ENCODE measurements at regions not wholly inside any gene's neighbourhood (a gene's known extent, or its start where the extent isn't known, plus 50 kb on each side); places are given as distances from the start of the nearest gene placed in this dataset.
"Not testable (repeated sequence)": the region's sequence is repeated elsewhere in the genome, so short reads cannot be mapped to it uniquely, and the experiment has no call there.

- not testable (repeated sequence) for H3K27me3 Mint-ChIP-seq, H3K4me3 Mint-ChIP-seq, DNase-seq, H3K27ac Mint-ChIP-seq
- H3K9me3 Mint-ChIP-seq = peaks cover 14% of the 10 kb centered on the region
- H3K4me1 Mint-ChIP-seq = peaks cover 22% of the 10 kb centered on the region
- peaks cover 14% of the 10 kb centered on the region for H3K36me3 Mint-ChIP-seq
Observed at GRCh38 chr7:86981937-86982336, 77.5 kb downstream of the ELAPOR2 start.

- no peaks in the 10 kb centered on the region for H3K27me3 Mint-ChIP-seq
- H3K36me3 Mint-ChIP-seq = peaks cover 14% of the 10 kb centered on the region
- no peak overlapping the region for H3K4me3 Mint-ChIP-seq
- peaks cover 26% of the 10 kb centered on the region for H3K4me1 Mint-ChIP-seq
- peaks cover 14% of the 10 kb centered on the region for H3K9me3 Mint-ChIP-seq
- no peak overlapping the region for H3K27ac Mint-ChIP-seq
- no peak for DNase-seq
Observed at GRCh38 chr7:86981127-86981526, 78.3 kb downstream of the ELAPOR2 start.

- H3K27ac Mint-ChIP-seq = no peak overlapping the region
- peaks cover 12% of the 10 kb centered on the region for H3K9me3 Mint-ChIP-seq
- peaks cover 14% of the 10 kb centered on the region for H3K36me3 Mint-ChIP-seq
- DNase-seq = no peak
- H3K4me3 Mint-ChIP-seq = no peak overlapping the region
- no peaks in the 10 kb centered on the region for H3K27me3 Mint-ChIP-seq
- H3K4me1 Mint-ChIP-seq = peaks cover 26% of the 10 kb centered on the region
Observed at GRCh38 chr7:86980223-86980622, 79.2 kb downstream of the ELAPOR2 start.

DNA sequence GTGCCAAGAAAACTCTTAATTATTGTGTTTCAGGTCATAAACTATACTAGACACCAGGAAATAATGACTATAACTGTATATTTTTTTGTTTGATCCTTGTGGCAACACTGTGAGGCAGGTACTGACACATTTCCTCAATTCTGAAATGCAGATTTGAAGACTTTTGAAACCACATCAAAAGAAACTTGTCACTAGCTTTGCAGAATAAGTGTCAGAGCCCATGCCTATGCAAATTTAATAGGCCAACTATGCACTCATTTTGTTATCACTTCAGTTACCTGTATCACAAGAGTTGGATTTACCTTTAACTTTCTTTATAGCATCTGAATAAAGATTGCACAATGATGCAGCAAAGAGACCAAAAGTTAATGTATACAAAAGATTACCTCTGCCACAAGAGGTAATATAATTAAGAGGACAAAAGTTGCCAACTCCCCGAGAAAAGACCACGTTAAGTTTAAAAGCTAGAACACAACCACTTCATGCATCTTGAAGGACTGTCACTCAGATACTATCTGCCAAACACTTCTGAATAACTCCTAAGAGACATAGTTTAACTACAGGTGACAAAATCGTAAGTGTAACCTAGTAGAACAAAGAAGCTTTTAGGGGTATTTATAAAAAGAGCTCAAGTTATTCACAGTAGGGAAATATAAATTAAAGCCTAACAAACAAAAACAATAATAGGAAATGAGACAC lies 80.5 kb downstream of the ELAPOR2 start:
- peaks cover 7% of the 10 kb centered on the region for H3K36me3 Mint-ChIP-seq
- H3K27ac Mint-ChIP-seq = peak overlapping the region; percentile 36
- no peak overlapping the region for H3K4me3 Mint-ChIP-seq
- DNase-seq = no peak
- peaks cover 3% of the 10 kb centered on the region for H3K9me3 Mint-ChIP-seq
- no peaks in the 10 kb centered on the region for H3K27me3 Mint-ChIP-seq
- H3K4me1 Mint-ChIP-seq = peaks cover 26% of the 10 kb centered on the region

DNA sequence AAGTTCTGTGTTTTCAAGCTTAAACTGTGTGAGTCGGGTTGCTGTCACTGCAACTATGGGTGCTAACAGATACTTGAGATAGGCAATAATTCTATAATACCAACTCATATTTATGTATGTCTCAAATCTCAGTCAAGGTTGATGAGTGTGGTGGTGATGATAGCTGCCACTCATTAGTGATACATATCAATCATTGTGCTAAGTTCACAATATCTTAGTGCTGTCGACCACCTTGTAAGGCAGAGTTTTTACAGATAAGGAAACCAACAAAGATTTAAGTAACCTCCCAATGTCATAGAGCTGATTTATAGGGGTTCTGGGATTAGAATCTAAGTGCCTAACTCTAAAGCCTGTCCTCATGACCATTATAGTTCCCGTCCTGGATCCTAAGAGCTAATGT lies 82.5 kb downstream of the ELAPOR2 start:
- Mint-ChIP-seq H3K27ac (no peak overlapping the region), H3K4me1 (peaks cover 26% of the 10 kb centered on the region), H3K9me3 (no peaks in the 10 kb centered on the region)

GRCh38 chr7:86975914-86976313 lies 83.5 kb downstream of the ELAPOR2 start:
- Mint-ChIP-seq H3K4me1 (peaks cover 26% of the 10 kb centered on the region), H3K27me3 (no peaks in the 10 kb centered on the region), H3K27ac (no peak overlapping the region), H3K9me3 (no peaks in the 10 kb centered on the region), H3K4me3 (no peak overlapping the region), H3K36me3 (no peaks in the 10 kb centered on the region)
- no peak for DNase-seq

More for the DNA sequence above, 82.5 kb downstream of the ELAPOR2 start:
- no peaks in the 10 kb centered on the region for H3K27me3 Mint-ChIP-seq
- H3K36me3 Mint-ChIP-seq = peaks cover 3% of the 10 kb centered on the region
- H3K4me3 Mint-ChIP-seq = no peak overlapping the region
- DNase-seq = no peak

GRCh38 chr7:86975449-86975848 lies 84.0 kb downstream of the ELAPOR2 start:
- H3K27me3 Mint-ChIP-seq = no peaks in the 10 kb centered on the region
- no peak overlapping the region for H3K4me3 Mint-ChIP-seq
- H3K36me3 Mint-ChIP-seq = no peaks in the 10 kb centered on the region
- DNase-seq = no peak
- H3K9me3 Mint-ChIP-seq = no peaks in the 10 kb centered on the region
- no peak overlapping the region for H3K27ac Mint-ChIP-seq
- H3K4me1 Mint-ChIP-seq = peaks cover 25% of the 10 kb centered on the region

- no peak overlapping the region for H3K27ac Mint-ChIP-seq
- H3K27me3 Mint-ChIP-seq = no peaks in the 10 kb centered on the region
- H3K4me3 Mint-ChIP-seq = no peak overlapping the region
- no peak for DNase-seq
- no peaks in the 10 kb centered on the region for H3K9me3 Mint-ChIP-seq
- no peaks in the 10 kb centered on the region for H3K36me3 Mint-ChIP-seq
- peaks cover 4% of the 10 kb centered on the region for H3K4me1 Mint-ChIP-seq
Observed at GRCh38 chr7:86972072-86972471, 87.4 kb downstream of the ELAPOR2 start.

DNA sequence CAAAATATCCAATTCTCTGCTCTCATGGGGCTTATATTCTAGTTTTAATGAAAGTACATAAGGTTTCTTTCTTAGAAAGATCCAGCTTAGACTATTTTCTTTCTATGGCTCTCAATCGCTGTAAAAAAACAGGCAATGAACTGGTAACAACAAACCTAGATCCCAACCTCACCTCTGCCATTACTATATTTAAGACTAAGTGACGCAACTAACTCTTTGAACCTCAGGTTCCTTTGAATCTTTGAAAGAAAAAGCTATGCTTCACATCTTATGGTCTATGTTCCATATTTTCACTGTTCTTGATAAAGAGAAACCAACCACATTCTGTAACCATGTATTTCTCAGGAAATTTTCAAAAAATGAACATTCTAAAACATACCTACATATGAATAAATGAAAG lies 88.5 kb downstream of the ELAPOR2 start:
- no peak overlapping the region for H3K27ac Mint-ChIP-seq
- no peaks in the 10 kb centered on the region for H3K9me3 Mint-ChIP-seq
- H3K36me3 Mint-ChIP-seq = no peaks in the 10 kb centered on the region
- H3K4me1 Mint-ChIP-seq = no peaks in the 10 kb centered on the region
- DNase-seq = no peak
- no peak overlapping the region for H3K4me3 Mint-ChIP-seq
- no peaks in the 10 kb centered on the region for H3K27me3 Mint-ChIP-seq

DNA sequence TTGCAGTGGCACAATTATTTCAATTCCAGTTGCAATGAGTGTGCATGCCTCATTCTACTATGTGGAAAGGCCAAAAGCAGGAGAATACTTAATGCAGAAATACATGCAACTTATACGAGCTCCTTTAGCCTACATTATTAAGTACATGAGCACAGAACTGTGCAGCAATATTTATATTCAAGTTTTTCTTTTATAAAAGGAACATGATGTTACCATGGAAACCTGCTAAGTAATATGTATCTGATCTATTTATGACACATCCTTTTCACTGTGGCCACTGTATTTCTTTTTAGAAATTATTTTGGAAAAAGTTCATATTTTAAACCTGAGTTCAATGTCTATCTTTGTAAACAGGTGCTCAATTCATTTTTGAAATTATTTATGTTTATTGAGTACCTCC lies 88.9 kb downstream of the ELAPOR2 start:
- H3K27me3 Mint-ChIP-seq = no peaks in the 10 kb centered on the region
- no peak for DNase-seq
- H3K4me3 Mint-ChIP-seq = no peak overlapping the region
- no peak overlapping the region for H3K27ac Mint-ChIP-seq
- H3K4me1 Mint-ChIP-seq = no peaks in the 10 kb centered on the region
- no peaks in the 10 kb centered on the region for H3K9me3 Mint-ChIP-seq
- H3K36me3 Mint-ChIP-seq = no peaks in the 10 kb centered on the region

DNA sequence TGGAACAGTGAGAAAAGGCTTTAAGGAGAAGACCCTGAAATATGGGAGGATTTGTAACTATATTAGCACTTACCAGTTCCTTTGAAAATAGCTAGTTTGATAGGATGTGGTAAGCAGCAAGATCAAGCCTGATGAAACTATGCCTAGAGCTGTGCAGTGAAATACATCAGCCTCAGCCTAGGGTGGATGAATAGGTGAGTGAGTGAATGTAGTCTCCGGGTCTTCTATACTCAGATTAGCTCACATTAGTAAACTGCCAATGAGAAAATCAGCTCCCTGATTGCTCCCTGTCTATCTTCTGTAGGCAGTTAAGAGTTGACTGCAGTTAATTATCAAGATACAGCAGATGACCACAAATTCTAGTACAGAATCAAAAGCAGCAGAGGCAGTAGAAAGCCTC lies 89.6 kb downstream of the ELAPOR2 start:
- Mint-ChIP-seq H3K27me3 (no peaks in the 10 kb centered on the region), H3K27ac (no peak overlapping the region), H3K36me3 (no peaks in the 10 kb centered on the region), H3K9me3 (no peaks in the 10 kb centered on the region), H3K4me1 (no peaks in the 10 kb centered on the region), H3K4me3 (no peak overlapping the region)
- no peak for DNase-seq

- Mint-ChIP-seq H3K4me1 (peaks cover 2% of the 10 kb centered on the region), H3K9me3 (no peaks in the 10 kb centered on the region), H3K27me3 (peaks cover 2% of the 10 kb centered on the region), H3K36me3 (no peaks in the 10 kb centered on the region), H3K27ac (no peak overlapping the region), H3K4me3 (no peak overlapping the region)
- DNase-seq = no peak
Observed at GRCh38 chr7:86968618-86969017, 90.8 kb downstream of the ELAPOR2 start.

GRCh38 chr7:86966916-86967315 lies 92.5 kb downstream of the ELAPOR2 start:
- Mint-ChIP-seq H3K27me3 (peaks cover 3% of the 10 kb centered on the region), H3K9me3 (no peaks in the 10 kb centered on the region), H3K36me3 (no peaks in the 10 kb centered on the region), H3K4me1 (peaks cover 5% of the 10 kb centered on the region), H3K27ac (no peak overlapping the region), H3K4me3 (no peak overlapping the region)
- DNase-seq = no peak

- H3K27me3 Mint-ChIP-seq = peaks cover 3% of the 10 kb centered on the region
- H3K4me3 Mint-ChIP-seq = no peak overlapping the region
- H3K36me3 Mint-ChIP-seq = no peaks in the 10 kb centered on the region
- H3K27ac Mint-ChIP-seq = no peak overlapping the region
- peaks cover 5% of the 10 kb centered on the region for H3K4me1 Mint-ChIP-seq
- no peak for DNase-seq
- no peaks in the 10 kb centered on the region for H3K9me3 Mint-ChIP-seq
Observed at GRCh38 chr7:86965727-86966120, 93.7 kb downstream of the ELAPOR2 start.

DNA sequence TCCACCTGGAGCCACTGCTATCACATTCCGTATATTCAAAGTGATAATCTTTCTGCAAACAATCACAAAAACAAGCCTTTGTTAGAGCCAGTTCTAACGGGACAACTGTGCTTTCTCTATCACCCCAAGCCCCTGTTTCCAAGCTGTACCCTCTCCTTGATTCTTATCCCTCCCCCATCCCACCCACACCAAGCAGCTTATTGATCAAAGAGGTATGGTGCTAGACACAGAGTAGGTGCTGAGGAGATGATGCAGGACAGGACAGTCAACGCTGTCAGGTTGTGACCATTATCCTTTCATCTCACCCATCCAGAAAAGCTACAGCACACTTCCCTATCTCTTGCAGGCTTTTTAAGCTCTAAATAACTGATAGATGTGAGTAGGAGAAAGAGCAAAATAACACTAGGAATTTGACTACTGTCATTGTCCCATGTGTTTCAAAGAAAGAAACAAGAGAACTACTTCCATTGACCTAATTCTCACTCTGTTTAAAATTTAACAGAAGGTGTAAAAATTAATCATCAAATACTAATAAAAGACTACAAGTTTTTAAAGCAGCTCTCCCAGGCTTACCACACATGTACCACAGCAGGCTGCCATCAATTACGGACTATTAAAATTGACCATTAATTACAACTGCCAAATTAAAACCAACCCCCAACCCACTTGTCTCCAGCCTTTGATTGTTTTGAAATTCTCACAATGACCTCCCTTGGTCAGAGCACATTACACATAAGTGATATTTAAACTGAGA lies 94.3 kb downstream of the ELAPOR2 start:
- peaks cover 3% of the 10 kb centered on the region for H3K27me3 Mint-ChIP-seq
- DNase-seq = no peak
- H3K4me1 Mint-ChIP-seq = peaks cover 5% of the 10 kb centered on the region
- no peaks in the 10 kb centered on the region for H3K9me3 Mint-ChIP-seq
- H3K36me3 Mint-ChIP-seq = no peaks in the 10 kb centered on the region
- no peak overlapping the region for H3K27ac Mint-ChIP-seq
- no peak overlapping the region for H3K4me3 Mint-ChIP-seq

Measured in activated naive CD8-positive, alpha-beta T cell treated with anti-CD3 and anti-CD28 coated beads for 36 hours (primary cell).